Right lobe of liver (tissue), 4 donors: ENCODE measurements at regions not wholly inside any gene's neighbourhood (a gene's known extent, or its start where the extent isn't known, plus 50 kb on each side); places are given as distances from the start of the nearest gene placed in this dataset.

ENCODE experiments used
- POLR2A ChIP-seq: fragments of 450-650 bp; IDR thresholded peaks from one replicate; pipeline ENCODE4 v1.6.1; 2017; ENCODE audit warnings: antibody characterized with exemption, mild to moderate bottlenecking
- TF ChIP-seq, protein P1 (sequence below), 4 donors: fragments of 200-600 bp in 3 of 4; fragments of 450-650 bp in 1 of 4; IDR thresholded peaks; one replicate each; pipeline versions ENCODE4 v1.5.1 to v1.8.0; 2016 to 2022; ENCODE audit warnings: antibody characterized with exemption in 4 of 4, mild to moderate bottlenecking in 2 of 4
- donor health status: DM: no; HTN: no; CAD: no.
- donor health status: DM: no; HTN: no; CAD: no.
- donor health status: DM: no; HTN: yes; CAD: no.

DNA sequence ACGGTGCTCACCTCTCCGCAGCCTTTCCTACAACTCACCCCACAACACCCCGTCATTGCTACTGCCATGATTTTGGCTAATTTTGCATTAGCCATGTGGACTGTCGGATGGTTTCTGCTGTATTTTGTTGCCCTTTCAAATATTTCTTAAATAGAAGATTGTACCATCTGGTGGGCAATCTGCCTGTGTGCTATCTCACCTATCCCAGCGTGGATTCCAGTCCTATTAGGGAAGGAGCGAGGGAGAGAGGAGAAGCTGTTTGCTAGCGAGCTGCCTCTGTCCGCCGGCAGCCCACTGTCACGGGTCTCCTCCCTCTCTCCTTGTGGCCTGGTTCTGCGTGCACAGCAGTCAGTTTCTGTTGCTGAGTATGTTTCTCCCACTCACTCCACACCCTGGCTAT lies 336.2 kb downstream of the TXNL1 start:
- TF ChIP-seq, protein P1, sequence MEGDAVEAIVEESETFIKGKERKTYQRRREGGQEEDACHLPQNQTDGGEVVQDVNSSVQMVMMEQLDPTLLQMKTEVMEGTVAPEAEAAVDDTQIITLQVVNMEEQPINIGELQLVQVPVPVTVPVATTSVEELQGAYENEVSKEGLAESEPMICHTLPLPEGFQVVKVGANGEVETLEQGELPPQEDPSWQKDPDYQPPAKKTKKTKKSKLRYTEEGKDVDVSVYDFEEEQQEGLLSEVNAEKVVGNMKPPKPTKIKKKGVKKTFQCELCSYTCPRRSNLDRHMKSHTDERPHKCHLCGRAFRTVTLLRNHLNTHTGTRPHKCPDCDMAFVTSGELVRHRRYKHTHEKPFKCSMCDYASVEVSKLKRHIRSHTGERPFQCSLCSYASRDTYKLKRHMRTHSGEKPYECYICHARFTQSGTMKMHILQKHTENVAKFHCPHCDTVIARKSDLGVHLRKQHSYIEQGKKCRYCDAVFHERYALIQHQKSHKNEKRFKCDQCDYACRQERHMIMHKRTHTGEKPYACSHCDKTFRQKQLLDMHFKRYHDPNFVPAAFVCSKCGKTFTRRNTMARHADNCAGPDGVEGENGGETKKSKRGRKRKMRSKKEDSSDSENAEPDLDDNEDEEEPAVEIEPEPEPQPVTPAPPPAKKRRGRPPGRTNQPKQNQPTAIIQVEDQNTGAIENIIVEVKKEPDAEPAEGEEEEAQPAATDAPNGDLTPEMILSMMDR (IDR thresholded peaks at IDR 0.05) = no peak
- no peak for TF ChIP-seq POLR2A
